Mesenchymal stem cell (in vitro differentiated cells and primary cell): ENCODE measurements at regions not wholly inside any gene's neighbourhood (a gene's known extent, or its start where the extent isn't known, plus 50 kb on each side); places are given as distances from the start of the nearest gene placed in this dataset.

ENCODE experiments used
- DNase-seq: peaks from one replicate; pipeline ENCODE4 v3.0.0-alpha.2; 2013
- H2AFZ ChIP-seq: one replicate; pipeline ENCODE4 v1.6.1; 2013; ENCODE audit warnings: low read depth, mild to moderate bottlenecking, control low read depth, inconsistent platforms, low read length, moderate library complexity
- H2AK5ac ChIP-seq: 2 replicates; pipeline ENCODE4 v1.6.1; 2013; ENCODE audit warnings: low read length, moderate library complexity, mild to moderate bottlenecking, inconsistent platforms; ENCODE audit not compliant: severe bottlenecking
- H2BK120ac ChIP-seq: one replicate; pipeline ENCODE4 v1.6.1; 2013; ENCODE audit warnings: low read depth, mild to moderate bottlenecking, inconsistent platforms, low read length, moderate library complexity
- H2BK12ac ChIP-seq, 2 experiments: one replicate each; pipeline ENCODE4 v1.6.1; 2013; ENCODE audit warnings: inconsistent platforms in 2 of 2, low read length in 2 of 2, mild to moderate bottlenecking in 2 of 2, moderate library complexity in 2 of 2, control low read depth in 1 of 2
- H2BK15ac ChIP-seq: one replicate; pipeline ENCODE4 v1.6.1; 2013; ENCODE audit warnings: mild to moderate bottlenecking, low read depth, inconsistent platforms; ENCODE audit not compliant: poor library complexity, severe bottlenecking
- H2BK5ac ChIP-seq: 2 replicates; pipeline ENCODE4 v1.6.1; 2013; ENCODE audit warnings: low read depth, mild to moderate bottlenecking, low read length, control low read depth, inconsistent platforms; ENCODE audit not compliant: poor library complexity, severe bottlenecking
- H3K14ac ChIP-seq, 2 experiments: one replicate each; pipeline ENCODE4 v1.6.1; 2013; ENCODE audit warnings: inconsistent platforms in 2 of 2, low read length in 2 of 2, control low read depth in 1 of 2, mild to moderate bottlenecking in 1 of 2, moderate library complexity in 1 of 2
- H3K18ac ChIP-seq, 2 experiments: one replicate each; pipeline ENCODE4 v1.6.1; 2013; ENCODE audit warnings: inconsistent platforms in 2 of 2, low read length in 2 of 2, control low read depth in 1 of 2, low read depth in 1 of 2, mild to moderate bottlenecking in 1 of 2
- H3K23ac ChIP-seq, 2 experiments: one replicate each; pipeline ENCODE4 v1.6.1; 2013; ENCODE audit warnings: inconsistent platforms in 2 of 2, low read length in 2 of 2, mild to moderate bottlenecking in 2 of 2, moderate library complexity in 2 of 2, control low read depth in 1 of 2
- H3K27ac ChIP-seq: 2 replicates; pipeline ENCODE4 v1.5.1; 2013; ENCODE audit warnings: mild to moderate bottlenecking, moderate library complexity, low read length, control low read depth, inconsistent platforms; ENCODE audit not compliant: poor library complexity, severe bottlenecking
- H3K27me3 ChIP-seq, 2 experiments: 2 replicates each; pipeline versions ENCODE4 v1.6.1 to v1.7.0; 2013; ENCODE audit warnings: low read length in 2 of 2, mild to moderate bottlenecking in 2 of 2, moderate library complexity in 2 of 2, control low read depth in 1 of 2, inconsistent platforms in 1 of 2; ENCODE audit not compliant: control insufficient read depth in 1 of 2, insufficient read depth in 1 of 2
- H3K36me3 ChIP-seq, 2 experiments: 2 replicates each; pipeline versions ENCODE4 v1.6.1 to v1.7.0; 2013; ENCODE audit warnings: low read length in 2 of 2, control low read depth in 1 of 2, inconsistent platforms in 1 of 2, low read depth in 1 of 2, mild to moderate bottlenecking in 1 of 2; ENCODE audit not compliant: insufficient read depth in 2 of 2, control insufficient read depth in 1 of 2
- H3K4ac ChIP-seq, 2 experiments: one replicate each; pipeline ENCODE4 v1.6.1; 2013; ENCODE audit warnings: inconsistent platforms in 2 of 2, low read length in 2 of 2, mild to moderate bottlenecking in 2 of 2, moderate library complexity in 2 of 2, control low read depth in 1 of 2, low read depth in 1 of 2
- H3K4me1 ChIP-seq: 2 replicates; pipeline ENCODE4 v1.6.1; 2013; ENCODE audit warnings: low read depth, low read length, control low read depth; ENCODE audit not compliant: control insufficient read depth, insufficient read depth
- H3K4me2 ChIP-seq: 2 replicates; pipeline ENCODE4 v1.6.1; 2013; ENCODE audit warnings: low read length, mild to moderate bottlenecking, inconsistent platforms; ENCODE audit not compliant: poor library complexity, severe bottlenecking
- H3K4me3 ChIP-seq, 2 experiments: 2 replicates each; pipeline versions ENCODE4 v1.5.1 to v1.7.0; 2013; ENCODE audit warnings: low read length in 2 of 2, mild to moderate bottlenecking in 2 of 2, control low read depth in 1 of 2, low read depth in 1 of 2; ENCODE audit not compliant: insufficient read depth in 1 of 2
- H3K79me1 ChIP-seq: replicated peaks from 2 replicates; pipeline ENCODE4 v1.6.1; 2013; ENCODE audit warnings: mild to moderate bottlenecking, control low read depth, low read length, inconsistent platforms; ENCODE audit not compliant: poor library complexity, severe bottlenecking
- H3K9ac ChIP-seq: 2 replicates; pipeline ENCODE4 v1.7.0; 2013; ENCODE audit warnings: mild to moderate bottlenecking, low read length, moderate library complexity
- H3K9me3 ChIP-seq: 2 replicates; pipeline ENCODE4 v1.7.0; 2013; ENCODE audit warnings: mild to moderate bottlenecking, low read length; ENCODE audit not compliant: control insufficient read depth
- H4K8ac ChIP-seq: one replicate; pipeline ENCODE4 v1.6.1; 2013; ENCODE audit warnings: inconsistent platforms, mild to moderate bottlenecking, low read length, moderate library complexity
- H4K91ac ChIP-seq: one replicate; pipeline ENCODE4 v1.6.1; 2013; ENCODE audit warnings: mild to moderate bottlenecking, low read length, inconsistent platforms
- WGBS: methylation state at CpG from one replicate; pipeline ENCODE4 v1.1.7; 2013; ENCODE audit warnings: mixed read lengths; 5-methylcytosine and 5-hydroxymethylcytosine counted together

DNA sequence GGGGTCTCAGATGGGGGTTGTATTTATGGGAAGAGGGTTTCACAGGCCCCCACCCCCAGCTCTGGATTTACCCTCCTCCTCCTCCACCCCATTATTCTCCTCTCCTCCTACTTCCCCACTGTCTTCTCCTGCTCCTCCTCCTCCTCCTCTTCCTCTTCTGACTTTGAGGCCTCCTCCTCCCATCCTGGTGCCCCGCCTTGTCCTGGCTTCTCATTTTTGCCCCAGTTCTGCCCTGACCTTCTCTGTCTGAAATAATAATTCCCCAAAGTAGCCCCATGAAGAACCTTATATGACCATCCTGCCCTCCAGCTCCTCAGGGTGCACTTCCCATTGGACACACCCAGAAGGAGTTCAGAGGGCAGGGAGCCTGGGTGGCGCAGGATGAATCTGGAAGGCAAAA lies 351.4 kb upstream of the GATB start:
- Histone ChIP-seq H3K14ac (no peak overlapping the region), H2AK5ac (no peak overlapping the region), H2BK120ac (no peak overlapping the region), H3K79me1 (no peaks in the 10 kb centered on the region), H3K18ac (no peak overlapping the region), H3K27me3 (peaks cover 0 to 9% of the 10 kb centered on the region in 2 experiments), H2BK15ac (no peak overlapping the region), H3K4me1 (peaks cover 1% of the 10 kb centered on the region), H3K23ac (no peak overlapping the region), H3K4me3 (no peak overlapping the region), H3K4ac (no peak overlapping the region), H3K4me2 (no peak overlapping the region), H4K8ac (no peak overlapping the region), H3K9me3 (no peaks in the 10 kb centered on the region), H3K9ac (no peak overlapping the region), H2AFZ (no peak overlapping the region), H2BK5ac (no peak overlapping the region), H4K91ac (no peak overlapping the region), H2BK12ac (no peak overlapping the region), H3K27ac (no peak overlapping the region), H3K36me3 (no peaks in the 10 kb centered on the region)
- WGBS, result 97% methylated on average over 2 of the region's 2 CpGs
- no peak for DNase-seq

DNA sequence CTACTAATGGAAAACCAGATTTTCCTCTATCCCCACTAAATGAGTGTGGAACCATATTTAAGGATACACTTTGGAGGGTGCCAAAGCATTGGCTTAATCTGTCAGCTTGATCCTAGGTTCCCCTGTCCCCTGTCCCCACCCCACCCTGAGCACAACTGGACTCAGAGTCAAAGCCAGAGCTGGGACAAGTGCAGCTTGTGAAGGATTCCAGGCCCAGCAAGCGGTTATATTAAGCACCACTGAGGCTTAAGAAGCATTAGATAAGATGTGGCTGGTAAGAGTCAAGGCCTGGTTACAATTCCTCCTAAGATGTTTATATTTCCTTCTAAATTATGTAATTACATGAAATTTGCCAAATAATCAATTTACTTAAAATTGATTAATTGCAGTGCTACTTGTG lies 350.0 kb upstream of the GATB start:
- H3K23ac ChIP-seq, result no peak overlapping the region
- no peak overlapping the region for H2BK12ac ChIP-seq
- H2BK120ac ChIP-seq, result no peak overlapping the region
- H3K9me3 ChIP-seq, result no peaks in the 10 kb centered on the region
- no peak overlapping the region for H3K4me2 ChIP-seq
- no peak overlapping the region for H3K9ac ChIP-seq
- H3K14ac ChIP-seq, result no peak overlapping the region
- H3K79me1 ChIP-seq, result no peaks in the 10 kb centered on the region
- H4K8ac ChIP-seq, result no peak overlapping the region
- H3K27ac ChIP-seq, result no peak overlapping the region
- peaks cover 6% of the 10 kb centered on the region for H3K4me1 ChIP-seq
- no peaks in the 10 kb centered on the region for H3K27me3 ChIP-seq
- no CpG with 5 or more reads among the region's 1 CpG for WGBS
- H3K4me3 ChIP-seq, result no peak overlapping the region
- no peak overlapping the region for H2AFZ ChIP-seq
- no peak overlapping the region for H3K4ac ChIP-seq
- no peak overlapping the region for H2AK5ac ChIP-seq
- H2BK15ac ChIP-seq, result no peak overlapping the region
- H3K18ac ChIP-seq, result no peak overlapping the region
- H2BK5ac ChIP-seq, result no peak overlapping the region
- H4K91ac ChIP-seq, result no peak overlapping the region
- no peaks in the 10 kb centered on the region for H3K36me3 ChIP-seq
- no peak for DNase-seq

DNA sequence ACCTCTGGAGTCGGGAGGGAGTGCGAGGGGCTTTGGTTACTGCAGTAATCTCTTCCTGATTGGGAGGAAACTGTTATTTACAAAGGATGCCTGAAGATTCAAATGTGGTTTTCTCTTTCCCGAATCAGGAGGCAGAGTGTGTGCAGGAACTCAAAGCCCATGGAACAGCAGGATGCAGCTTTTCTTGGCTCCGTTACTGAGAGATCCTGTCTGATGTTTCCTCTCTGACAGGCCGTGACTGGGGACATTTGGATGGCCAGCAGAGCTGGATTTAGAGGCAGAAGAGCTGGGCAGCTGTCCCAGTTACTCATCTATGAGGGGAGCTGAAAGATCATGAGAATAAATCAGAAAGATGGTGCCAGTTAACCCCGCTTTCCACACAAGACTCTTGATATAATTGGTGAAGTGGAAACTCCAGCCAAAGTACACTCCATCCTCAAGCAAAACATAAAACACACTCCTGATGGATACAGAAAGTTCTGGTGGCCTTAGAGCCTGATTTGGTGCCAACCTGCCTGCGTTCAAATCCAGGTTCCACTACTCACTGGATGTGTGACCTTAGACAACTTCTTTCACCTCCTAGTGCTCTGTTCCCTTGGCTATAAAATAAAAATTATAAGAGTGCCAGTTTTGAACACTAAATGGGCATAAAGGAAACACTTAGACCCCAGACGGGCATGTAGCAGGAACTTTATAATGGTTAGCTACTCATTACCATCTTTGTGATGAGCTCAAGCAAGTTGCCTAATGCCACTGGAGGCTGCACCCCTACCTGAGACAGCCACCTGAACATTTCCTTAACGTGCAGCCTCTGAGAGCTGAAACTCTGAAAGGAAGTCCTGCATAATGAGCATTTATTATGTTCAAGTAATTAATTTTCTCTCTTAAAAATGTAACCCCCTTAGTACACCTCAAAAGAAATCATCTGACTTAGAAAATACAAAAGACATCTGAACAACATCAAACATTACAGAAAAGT lies 349.0 kb upstream of the GATB start:
- no peaks in the 10 kb centered on the region for H3K27me3 ChIP-seq
- H3K9me3 ChIP-seq, result no peaks in the 10 kb centered on the region
- H3K4me1 ChIP-seq, result peaks cover 6% of the 10 kb centered on the region

DNA sequence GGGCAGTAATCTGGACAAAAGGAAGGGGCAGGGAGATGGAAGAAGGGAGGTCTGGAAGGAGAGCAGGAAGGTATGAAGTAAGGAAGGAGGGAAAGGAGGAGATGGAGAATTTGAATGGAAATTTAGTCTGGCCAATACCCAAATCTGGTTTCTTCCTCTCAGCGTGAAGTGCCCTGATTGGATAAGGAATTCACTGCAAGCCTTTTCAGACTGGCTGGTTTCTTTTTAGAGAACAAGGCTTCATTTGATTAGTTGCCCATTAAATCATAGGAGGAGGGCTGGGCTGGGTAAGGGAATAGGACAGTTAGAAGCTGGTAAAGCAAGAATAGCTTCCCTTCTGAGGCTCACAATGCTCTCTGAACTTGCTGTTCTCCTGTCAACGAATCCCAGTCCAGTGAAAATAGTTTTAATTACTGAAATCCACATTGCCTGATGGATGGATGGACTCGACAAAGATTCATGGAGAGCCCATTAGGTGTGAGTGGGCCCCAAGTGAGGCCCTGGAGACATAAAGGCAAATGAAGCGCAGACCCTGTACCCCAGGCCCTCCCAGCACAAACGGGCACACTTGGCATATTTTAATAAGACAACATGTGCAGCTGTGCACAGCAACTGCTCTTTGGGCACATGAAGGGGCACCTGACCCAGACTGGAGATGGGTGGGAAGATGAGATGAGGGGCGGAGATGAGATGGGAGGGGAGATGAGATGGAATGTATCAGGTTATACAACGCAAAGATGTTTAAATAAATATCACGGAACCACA lies 347.1 kb upstream of the GATB start:
- H4K91ac ChIP-seq, result peak overlapping the region; percentile 34
- DNase-seq, result no peak
- no peak overlapping the region for H3K14ac ChIP-seq
- H2BK120ac ChIP-seq, result no peak overlapping the region
- no peak overlapping the region for H3K23ac ChIP-seq
- no peaks in the 10 kb centered on the region for H3K27me3 ChIP-seq
- no peak overlapping the region for H2AFZ ChIP-seq
- no peak overlapping the region for H3K4ac ChIP-seq
- H3K36me3 ChIP-seq, result no peaks in the 10 kb centered on the region
- peaks cover 12% of the 10 kb centered on the region for H3K4me1 ChIP-seq
- H3K4me2 ChIP-seq, result no peak overlapping the region
- H3K79me1 ChIP-seq, result no peaks in the 10 kb centered on the region
- H4K8ac ChIP-seq, result no peak overlapping the region
- H2BK15ac ChIP-seq, result no peak overlapping the region
- 96% methylated on average over 5 of the region's 8 CpGs for WGBS
- H3K9ac ChIP-seq, result no peak overlapping the region
- no peak overlapping the region for H2BK12ac ChIP-seq
- no peak overlapping the region for H2AK5ac ChIP-seq
- no peaks in the 10 kb centered on the region for H3K9me3 ChIP-seq
- no peak overlapping the region for H3K4me3 ChIP-seq
- no peak overlapping the region for H3K27ac ChIP-seq
- H3K18ac ChIP-seq, result no peak overlapping the region
- no peak overlapping the region for H2BK5ac ChIP-seq

More for the DNA sequence above, 349.0 kb upstream of the GATB start:
- Histone ChIP-seq H2AFZ (no peak overlapping the region), H4K8ac (no peak overlapping the region), H2BK5ac (no peak overlapping the region), H3K4me2 (no peak overlapping the region), H2BK12ac (no peak overlapping the region), H2BK15ac (no peak overlapping the region), H3K23ac (no peak overlapping the region), H3K9ac (peak overlapping the region; percentile 16), H3K79me1 (no peaks in the 10 kb centered on the region), H3K27ac (no peak overlapping the region), H3K14ac (no peak overlapping the region), H3K4me3 (no peak overlapping the region), H2AK5ac (no peak overlapping the region), H4K91ac (no peak overlapping the region), H3K18ac (no peak overlapping the region), H3K36me3 (no peaks in the 10 kb centered on the region), H2BK120ac (no peak overlapping the region), H3K4ac (no peak overlapping the region)
- 74% methylated on average over 8 of the region's 9 CpGs for WGBS
- DNase-seq, result no peak
